IPS-18a (cell line): ENCODE measurements at regions not wholly inside any gene's neighbourhood (a gene's known extent, or its start where the extent isn't known, plus 50 kb on each side); places are given as distances from the start of the nearest gene placed in this dataset.
"Not testable (repeated sequence)": the region's sequence is repeated elsewhere in the genome, so short reads cannot be mapped to it uniquely, and the experiment has no call there.

ENCODE experiments used
- H3K27ac ChIP-seq: one replicate; pipeline ENCODE4 v1.5.1; 2013; ENCODE audit warnings: low read length
- H3K27me3 ChIP-seq: one replicate; pipeline ENCODE4 v1.6.1; 2013; ENCODE audit warnings: mild to moderate bottlenecking, low read length; ENCODE audit not compliant: control insufficient read depth, insufficient read depth
- H3K36me3 ChIP-seq: one replicate; pipeline ENCODE4 v1.6.1; 2013; ENCODE audit warnings: low read depth, low read length; ENCODE audit not compliant: control insufficient read depth
- H3K4me1 ChIP-seq: one replicate; pipeline ENCODE4 v1.6.1; 2013; ENCODE audit warnings: low read depth, low read length; ENCODE audit not compliant: control insufficient read depth
- H3K4me3 ChIP-seq: one replicate; pipeline ENCODE4 v1.5.1; 2013; ENCODE audit warnings: low read length
- H3K9ac ChIP-seq: one replicate; pipeline ENCODE4 v1.6.1; 2013; ENCODE audit warnings: mild to moderate bottlenecking, low read length, moderate library complexity
- H3K9me3 ChIP-seq: one replicate; pipeline ENCODE4 v1.6.1; 2013; ENCODE audit warnings: low read depth, low read length; ENCODE audit not compliant: control insufficient read depth

DNA sequence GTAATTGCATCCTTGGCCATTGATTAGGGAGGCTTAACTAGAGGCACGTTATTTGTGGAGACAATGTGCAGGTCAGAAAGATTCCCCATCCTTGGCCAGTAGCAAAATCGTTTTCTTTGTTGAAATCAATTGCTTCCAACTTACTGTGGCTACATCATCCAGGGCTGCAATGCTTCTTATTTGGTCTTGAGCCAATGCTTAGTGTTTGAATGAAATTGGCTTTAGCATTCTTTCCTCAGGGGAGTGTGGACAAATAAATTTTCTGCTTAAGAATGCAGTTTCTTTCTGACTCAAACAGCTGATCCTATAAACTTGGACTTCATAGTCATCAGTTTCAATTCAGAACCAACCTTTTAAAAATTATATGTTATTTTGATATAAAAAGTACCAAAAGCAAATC lies 95.6 kb downstream of the ARHGAP11B start:
- H3K4me1 ChIP-seq, H3K27me3 ChIP-seq, H3K9me3 ChIP-seq, H3K9ac ChIP-seq, H3K4me3 ChIP-seq, H3K36me3 ChIP-seq, H3K27ac ChIP-seq: not testable (repeated sequence)

DNA sequence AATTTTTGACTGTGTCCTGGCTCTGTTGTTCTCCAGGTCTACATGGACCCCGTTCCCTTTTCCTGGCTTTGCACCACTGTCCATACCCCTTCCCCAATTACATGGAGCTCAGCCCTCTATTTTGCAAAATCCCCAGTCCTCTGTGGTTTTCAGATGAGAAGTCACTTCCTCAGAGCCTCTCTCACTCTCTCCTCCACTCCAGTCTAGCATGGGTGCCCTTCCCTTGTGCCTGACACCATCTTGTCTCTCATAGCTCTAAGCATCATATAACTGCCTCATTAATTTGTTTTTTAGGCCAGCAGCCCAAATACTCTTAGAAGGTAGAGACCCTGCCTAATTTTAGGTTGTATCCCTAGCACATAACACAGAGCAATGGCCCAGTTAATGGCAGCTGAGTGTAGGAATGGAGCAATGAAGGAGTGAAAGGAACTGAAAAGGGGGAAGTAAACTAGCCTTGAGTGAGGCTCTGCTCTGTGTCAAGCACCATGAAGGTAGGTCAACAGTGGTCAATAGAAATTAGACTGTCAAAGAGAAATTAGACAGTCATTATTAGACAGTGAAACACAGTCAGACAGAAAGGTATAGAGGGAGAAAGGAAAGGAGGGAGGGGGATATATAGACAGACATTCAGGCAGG lies 97.7 kb downstream of the ARHGAP11B start:
- H3K4me3 ChIP-seq, H3K27ac ChIP-seq, H3K36me3 ChIP-seq, H3K4me1 ChIP-seq, H3K9me3 ChIP-seq, H3K27me3 ChIP-seq, H3K9ac ChIP-seq: not testable (repeated sequence)

DNA sequence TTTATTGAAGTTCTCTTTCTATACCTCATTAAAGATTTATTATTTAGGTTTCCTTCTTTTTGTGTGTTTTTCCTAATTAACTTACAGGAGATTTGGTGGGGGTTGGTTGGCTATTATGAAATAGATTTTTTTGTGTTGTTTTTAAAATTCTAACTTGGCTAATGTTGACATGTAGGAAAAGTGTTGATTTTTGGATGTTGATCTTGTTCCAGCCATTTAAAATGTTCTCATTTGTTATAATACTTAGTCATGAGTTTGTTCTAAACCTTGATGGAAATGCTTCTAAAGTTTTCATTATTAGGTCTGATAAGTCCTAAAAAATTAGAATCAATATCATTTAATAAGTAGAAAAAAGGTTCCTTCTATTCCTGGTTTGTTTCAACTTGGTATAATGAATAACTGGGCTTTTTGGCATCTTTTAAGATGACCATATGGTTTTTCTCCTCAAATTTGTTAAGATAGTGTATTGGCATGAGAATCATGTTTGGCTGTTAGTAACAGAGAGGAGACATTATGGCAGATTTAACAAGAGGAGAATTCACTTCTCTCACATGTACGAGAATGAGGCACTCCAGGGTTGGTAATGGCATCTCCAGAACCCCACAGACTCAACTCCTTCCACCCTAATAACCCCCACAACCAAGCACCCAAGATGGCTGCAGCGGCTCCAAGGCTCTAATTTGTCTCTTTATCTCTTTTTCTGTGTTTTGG lies 104.1 kb downstream of the ARHGAP11B start:
- H3K9me3 ChIP-seq, H3K27ac ChIP-seq, H3K27me3 ChIP-seq, H3K4me1 ChIP-seq, H3K36me3 ChIP-seq, H3K4me3 ChIP-seq, H3K9ac ChIP-seq: not testable (repeated sequence)

DNA sequence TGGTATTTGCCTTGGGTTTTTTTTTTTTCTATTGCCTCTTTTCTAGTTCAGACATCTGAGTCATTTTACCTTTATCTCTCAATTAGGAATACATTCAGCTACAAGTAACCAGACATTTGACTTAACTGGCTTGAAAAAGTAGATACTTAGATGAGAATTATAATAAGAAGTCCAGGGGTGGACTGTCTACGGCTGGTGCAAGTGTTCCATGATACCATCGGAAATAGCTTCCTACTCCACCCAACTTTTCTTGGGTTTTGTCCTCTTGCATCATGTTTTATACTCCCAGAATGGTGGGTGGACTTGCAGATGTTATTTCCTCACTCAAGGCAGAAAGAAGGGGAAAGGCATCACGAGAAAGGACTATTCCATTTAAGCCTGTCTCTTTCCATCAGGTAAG lies 104.7 kb downstream of the ARHGAP11B start:
- not testable (repeated sequence) for H3K27ac ChIP-seq, H3K4me3 ChIP-seq, H3K9ac ChIP-seq, H3K27me3 ChIP-seq, H3K4me1 ChIP-seq, H3K36me3 ChIP-seq, H3K9me3 ChIP-seq

DNA sequence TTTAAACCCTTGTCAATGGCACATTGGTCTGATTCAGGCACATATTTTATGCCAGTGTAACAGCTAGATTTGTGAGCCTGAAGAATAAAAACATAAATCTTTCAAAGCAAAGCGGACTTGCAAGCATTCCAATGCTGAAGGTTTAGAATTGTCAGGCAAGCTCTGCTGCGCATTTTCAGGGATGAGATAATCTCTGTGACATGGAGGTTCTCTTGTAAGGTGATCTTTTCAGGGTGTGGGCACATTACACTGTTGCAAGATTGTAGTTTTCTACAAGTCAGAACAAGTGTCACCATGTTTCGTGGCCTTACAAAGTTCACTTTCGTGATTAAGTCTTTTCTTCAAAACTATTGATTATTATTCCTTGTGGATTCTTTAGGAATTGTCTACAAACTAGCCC lies 106.2 kb downstream of the ARHGAP11B start:
- not testable (repeated sequence) for H3K27ac ChIP-seq, H3K36me3 ChIP-seq, H3K4me1 ChIP-seq, H3K9me3 ChIP-seq, H3K4me3 ChIP-seq, H3K9ac ChIP-seq, H3K27me3 ChIP-seq

DNA sequence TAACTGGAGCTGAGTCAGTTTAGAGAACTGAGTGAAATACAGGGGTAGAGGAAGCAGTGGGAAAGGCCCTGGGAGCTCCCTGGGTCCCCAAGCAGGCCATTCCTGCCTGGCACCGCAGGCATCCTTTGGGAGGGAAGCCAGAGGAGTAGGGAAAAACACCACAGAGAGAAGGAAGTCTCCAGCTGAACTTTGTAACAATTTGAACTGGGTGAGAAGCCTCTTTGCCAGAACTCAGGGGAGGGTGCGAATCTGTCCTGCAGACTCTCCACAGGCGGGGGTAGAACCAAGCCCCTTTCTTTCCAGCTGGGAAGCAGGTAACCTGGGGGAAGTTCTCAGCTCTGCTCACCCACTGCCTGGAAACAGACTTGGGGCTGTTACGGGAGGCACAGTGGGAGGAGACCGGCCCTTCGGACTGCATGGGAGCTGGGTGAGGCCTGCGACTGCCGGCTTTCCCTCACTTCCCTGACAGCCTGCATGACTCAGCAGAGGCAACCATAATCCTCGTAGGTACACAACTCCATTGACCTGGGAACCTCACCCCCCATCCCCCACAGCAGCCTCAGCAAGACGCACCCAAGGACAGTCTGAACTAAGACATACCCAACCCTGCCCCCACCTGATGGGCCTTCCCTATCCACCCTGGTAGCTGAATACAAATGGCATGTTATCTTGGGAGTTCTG lies 110.1 kb downstream of the ARHGAP11B start:
- not testable (repeated sequence) for H3K4me3 ChIP-seq, H3K4me1 ChIP-seq, H3K9ac ChIP-seq, H3K27ac ChIP-seq, H3K27me3 ChIP-seq, H3K9me3 ChIP-seq, H3K36me3 ChIP-seq

DNA sequence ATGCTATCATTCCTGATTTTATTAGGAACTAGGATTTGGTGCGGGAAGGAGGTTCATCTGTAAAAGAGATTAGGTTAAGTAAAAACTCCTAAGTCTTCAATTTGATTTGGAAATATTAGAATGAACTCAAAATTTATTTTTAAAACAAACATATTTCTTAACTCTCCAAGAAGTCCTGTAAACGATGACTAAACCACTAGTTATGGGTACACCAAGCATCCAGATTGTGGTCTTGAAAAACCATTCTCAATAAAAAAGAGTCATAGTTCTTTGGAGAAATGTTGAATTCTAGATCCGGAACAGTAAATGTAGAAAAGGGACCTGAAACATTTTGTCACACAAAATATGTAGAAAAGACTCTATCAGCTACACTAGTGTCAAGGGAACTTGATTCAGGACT lies 116.9 kb downstream of the ARHGAP11B start:
- not testable (repeated sequence) for H3K27me3 ChIP-seq, H3K4me3 ChIP-seq, H3K4me1 ChIP-seq, H3K36me3 ChIP-seq, H3K9me3 ChIP-seq, H3K9ac ChIP-seq, H3K27ac ChIP-seq

DNA sequence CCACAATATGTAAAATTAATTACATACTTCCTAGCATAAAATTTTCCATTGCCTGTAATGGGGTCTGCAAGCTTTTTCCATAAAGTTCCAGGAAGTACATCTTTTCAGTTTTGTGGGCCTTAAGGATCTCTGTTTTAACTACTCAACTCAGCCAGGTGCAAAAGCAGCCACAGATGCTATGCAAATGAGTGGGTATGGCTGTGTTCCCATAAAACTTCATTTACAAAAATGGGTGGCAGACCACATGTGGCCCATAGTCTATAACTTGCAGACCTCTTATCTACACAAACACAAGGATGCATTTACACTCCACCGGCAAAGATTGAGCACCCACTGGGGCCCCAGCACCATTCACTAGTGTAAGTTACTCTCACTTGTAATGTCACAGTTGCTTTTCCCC lies 123.1 kb downstream of the ARHGAP11B start:
- H3K4me1 ChIP-seq, H3K9ac ChIP-seq, H3K27ac ChIP-seq, H3K36me3 ChIP-seq, H3K27me3 ChIP-seq, H3K9me3 ChIP-seq, H3K4me3 ChIP-seq: not testable (repeated sequence)

DNA sequence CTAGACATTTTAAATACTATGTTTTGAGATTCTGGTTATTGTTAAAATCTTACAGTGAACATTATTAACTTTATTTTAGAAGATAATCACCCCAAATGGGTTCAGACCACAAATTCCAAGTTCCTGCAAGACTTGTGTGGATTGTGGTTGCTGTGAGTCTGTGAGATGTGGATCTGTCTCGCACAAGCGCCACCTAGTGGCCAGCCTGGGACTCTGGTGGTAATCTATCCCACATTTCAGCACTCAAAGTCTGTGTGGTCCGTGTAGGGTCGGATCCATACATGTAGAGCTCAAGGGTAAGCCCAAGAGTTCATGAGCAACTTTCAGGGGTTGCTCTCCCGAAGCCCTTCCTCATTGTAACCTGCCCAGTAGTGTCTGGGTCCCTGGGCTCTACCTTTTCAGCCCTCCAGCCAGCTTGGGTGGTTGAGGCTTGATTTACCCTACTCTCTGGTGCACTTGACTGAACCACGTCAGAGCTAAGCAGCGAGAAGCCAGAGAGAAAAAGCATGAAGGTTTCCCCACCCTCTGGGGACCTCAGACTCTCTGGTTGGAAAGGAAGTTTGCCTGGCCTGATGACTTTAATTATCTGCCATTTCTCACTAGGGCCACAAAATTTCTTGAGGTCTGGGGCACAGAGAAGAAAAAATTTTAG lies 129.2 kb downstream of the ARHGAP11B start:
- H3K9ac ChIP-seq, H3K36me3 ChIP-seq, H3K4me1 ChIP-seq, H3K4me3 ChIP-seq, H3K27me3 ChIP-seq, H3K9me3 ChIP-seq, H3K27ac ChIP-seq: not testable (repeated sequence)

DNA sequence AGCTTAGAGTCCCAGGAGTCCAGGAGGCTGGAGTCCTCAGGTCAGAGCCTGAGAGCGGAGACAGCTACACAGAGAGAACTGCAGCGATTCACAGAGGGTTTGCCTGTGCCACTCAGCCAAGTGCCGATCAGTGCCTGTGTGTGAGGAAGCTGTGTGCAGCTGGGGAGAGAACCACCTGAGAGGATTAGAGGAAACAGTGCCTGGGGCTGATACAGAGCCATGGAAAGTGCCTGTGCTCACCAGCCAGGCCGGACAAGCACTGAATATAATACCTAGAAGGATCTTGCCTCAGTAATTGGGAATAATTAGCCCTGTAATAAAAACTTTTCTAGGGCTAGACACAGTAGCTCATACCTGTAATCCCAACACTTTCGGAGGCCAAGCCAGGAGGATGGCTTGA lies 134.7 kb downstream of the ARHGAP11B start:
- not testable (repeated sequence) for H3K9ac ChIP-seq, H3K27ac ChIP-seq, H3K36me3 ChIP-seq, H3K4me1 ChIP-seq, H3K4me3 ChIP-seq, H3K27me3 ChIP-seq, H3K9me3 ChIP-seq

DNA sequence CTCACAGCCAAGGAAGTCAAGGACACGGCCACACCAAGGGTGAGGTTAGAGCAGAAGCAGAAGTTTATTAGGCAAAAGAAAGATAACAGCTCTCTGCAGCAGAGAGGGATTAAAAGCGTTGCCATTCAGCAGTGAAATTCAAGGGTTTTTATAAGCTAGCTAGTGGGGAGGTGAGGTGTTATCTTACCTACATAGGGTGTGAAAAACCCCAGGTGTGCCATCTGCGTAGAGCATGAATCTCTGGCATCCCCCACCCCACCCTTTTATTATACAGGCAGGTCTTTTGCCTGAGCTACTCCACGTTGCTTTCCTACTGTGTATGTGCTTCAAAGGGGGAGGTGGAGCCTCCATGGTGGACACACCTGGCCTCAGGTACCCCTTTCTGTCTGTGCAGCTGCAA lies 135.4 kb downstream of the ARHGAP11B start:
- H3K27me3 ChIP-seq, H3K4me3 ChIP-seq, H3K36me3 ChIP-seq, H3K9me3 ChIP-seq, H3K27ac ChIP-seq, H3K4me1 ChIP-seq, H3K9ac ChIP-seq: not testable (repeated sequence)
